ENCODE measurements at regions not wholly inside any gene's neighbourhood (a gene's known extent, or its start where the extent isn't known, plus 50 kb on each side); places are given as distances from the start of the nearest gene placed in this dataset.

DNA sequence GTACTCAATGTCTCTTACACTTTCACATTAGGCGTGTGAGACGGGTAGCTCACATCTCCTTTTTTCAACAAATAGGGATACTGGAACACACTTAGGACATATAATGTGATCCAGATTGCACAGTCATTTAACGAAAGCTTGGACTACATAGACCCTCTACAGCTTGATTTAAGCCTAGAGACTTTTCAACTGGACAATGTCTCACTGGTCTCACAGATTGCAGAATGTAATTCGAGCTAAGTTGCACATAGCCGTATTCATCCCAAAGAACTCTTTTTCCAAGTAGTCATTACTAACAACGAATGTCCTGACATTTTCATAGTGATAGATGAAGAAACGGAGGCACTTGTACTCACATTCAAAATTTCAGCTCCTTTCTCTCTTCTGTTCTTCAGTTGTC is 612.1 kb downstream of the ZEB2 start:
- TF ChIP-seq, protein P1, sequence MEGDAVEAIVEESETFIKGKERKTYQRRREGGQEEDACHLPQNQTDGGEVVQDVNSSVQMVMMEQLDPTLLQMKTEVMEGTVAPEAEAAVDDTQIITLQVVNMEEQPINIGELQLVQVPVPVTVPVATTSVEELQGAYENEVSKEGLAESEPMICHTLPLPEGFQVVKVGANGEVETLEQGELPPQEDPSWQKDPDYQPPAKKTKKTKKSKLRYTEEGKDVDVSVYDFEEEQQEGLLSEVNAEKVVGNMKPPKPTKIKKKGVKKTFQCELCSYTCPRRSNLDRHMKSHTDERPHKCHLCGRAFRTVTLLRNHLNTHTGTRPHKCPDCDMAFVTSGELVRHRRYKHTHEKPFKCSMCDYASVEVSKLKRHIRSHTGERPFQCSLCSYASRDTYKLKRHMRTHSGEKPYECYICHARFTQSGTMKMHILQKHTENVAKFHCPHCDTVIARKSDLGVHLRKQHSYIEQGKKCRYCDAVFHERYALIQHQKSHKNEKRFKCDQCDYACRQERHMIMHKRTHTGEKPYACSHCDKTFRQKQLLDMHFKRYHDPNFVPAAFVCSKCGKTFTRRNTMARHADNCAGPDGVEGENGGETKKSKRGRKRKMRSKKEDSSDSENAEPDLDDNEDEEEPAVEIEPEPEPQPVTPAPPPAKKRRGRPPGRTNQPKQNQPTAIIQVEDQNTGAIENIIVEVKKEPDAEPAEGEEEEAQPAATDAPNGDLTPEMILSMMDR (IDR thresholded peaks at IDR 0.05), result no peak
- no peak for TF ChIP-seq POLR2A (IDR thresholded peaks at IDR 0.05)
